LNCaP clone FGC (cell line): ENCODE measurements at regions not wholly inside any gene's neighbourhood (a gene's known extent, or its start where the extent isn't known, plus 50 kb on each side); places are given as distances from the start of the nearest gene placed in this dataset.

Experiments used
- DNase-seq: peaks from one replicate; pipeline ENCODE4 v3.0.0-alpha.2; 2011; ENCODE audit warnings: low read depth
- H3K4me3 ChIP-seq: 2 replicates; pipeline ENCODE4 v1.5.1; 2011; ENCODE audit warnings: mild to moderate bottlenecking, low read depth, low read length, control low read depth
- CTCF ChIP-seq: IDR thresholded peaks from 2 replicates; pipeline ENCODE4 v1.5.1; 2012; ENCODE audit warnings: mild to moderate bottlenecking; ENCODE audit not compliant: control insufficient read depth, insufficient read depth; ENCODE audit errors: extremely low read depth

DNA sequence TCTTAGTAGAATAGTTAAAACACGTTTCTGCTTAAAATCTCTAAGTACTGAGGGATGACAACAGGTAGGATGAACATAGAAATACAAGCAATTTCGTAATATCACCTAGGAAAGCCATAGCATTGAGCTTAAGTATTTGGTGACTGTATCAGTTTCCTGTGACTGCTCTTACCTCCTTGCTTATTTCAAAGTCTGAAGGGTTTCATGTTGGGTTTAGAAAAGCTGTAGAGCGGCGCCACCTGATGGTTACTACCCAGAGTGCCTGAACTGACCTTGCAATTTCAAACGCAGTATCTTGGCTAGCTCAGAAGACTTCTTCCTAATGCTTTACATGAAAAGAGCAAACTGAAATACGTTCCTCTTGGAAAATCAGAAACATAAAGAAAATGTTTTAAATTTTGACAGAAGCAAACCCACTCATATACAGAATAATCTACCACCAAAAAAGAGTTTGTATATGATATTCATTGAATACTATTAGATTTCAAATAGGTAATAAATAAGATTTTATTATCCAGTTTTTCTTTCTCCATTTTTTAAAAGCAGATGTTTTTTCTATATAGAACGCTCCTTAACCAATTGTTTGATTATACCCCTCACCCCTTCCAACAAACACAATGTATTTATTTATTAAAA is 82.3 kb upstream of the RIPOR2 start:
- TF ChIP-seq CTCF: peak; percentile 53
- no peak for DNase-seq
- no peak overlapping the region for H3K4me3 ChIP-seq

- no peak for TF ChIP-seq CTCF
- no peak for DNase-seq
- H3K4me3 ChIP-seq: no peak overlapping the region
Measured at GRCh38 chr6:25018568-25018954, 82.8 kb upstream of the RIPOR2 start.

- DNase-seq: no peak
- TF ChIP-seq CTCF: no peak
- H3K4me3 ChIP-seq: no peak overlapping the region
Measured at GRCh38 chr6:25022140-25022553, 86.4 kb upstream of the RIPOR2 start.

GRCh38 chr6:25023781-25024180 is 88.0 kb upstream of the RIPOR2 start:
- no peak for DNase-seq
- no peak for TF ChIP-seq CTCF

DNA sequence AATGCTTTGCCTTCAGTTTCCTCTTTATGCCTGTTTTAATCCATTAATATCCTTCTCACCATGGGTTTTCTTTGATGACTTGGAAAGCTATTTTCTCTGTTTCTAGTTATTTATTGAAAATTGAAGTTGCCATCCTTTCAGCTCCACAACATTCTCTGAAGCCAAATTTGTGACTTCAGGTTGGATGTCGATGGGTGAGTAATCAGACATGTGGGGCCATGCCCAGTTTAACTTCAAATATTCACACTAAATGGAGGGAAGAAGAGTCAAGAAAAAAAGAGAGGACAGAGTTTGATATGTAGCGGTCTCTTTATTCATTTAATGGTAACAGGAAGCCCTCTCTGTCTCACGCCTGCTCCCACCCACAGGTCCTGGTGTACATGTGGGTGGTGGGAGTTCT is 89.1 kb upstream of the RIPOR2 start:
- TF ChIP-seq CTCF: no peak
- H3K4me3 ChIP-seq: no peak overlapping the region
- DNase-seq: no peak

More at GRCh38 chr6:25023781-25024180, 88.0 kb upstream of the RIPOR2 start:
- H3K4me3 ChIP-seq: no peak overlapping the region

DNA sequence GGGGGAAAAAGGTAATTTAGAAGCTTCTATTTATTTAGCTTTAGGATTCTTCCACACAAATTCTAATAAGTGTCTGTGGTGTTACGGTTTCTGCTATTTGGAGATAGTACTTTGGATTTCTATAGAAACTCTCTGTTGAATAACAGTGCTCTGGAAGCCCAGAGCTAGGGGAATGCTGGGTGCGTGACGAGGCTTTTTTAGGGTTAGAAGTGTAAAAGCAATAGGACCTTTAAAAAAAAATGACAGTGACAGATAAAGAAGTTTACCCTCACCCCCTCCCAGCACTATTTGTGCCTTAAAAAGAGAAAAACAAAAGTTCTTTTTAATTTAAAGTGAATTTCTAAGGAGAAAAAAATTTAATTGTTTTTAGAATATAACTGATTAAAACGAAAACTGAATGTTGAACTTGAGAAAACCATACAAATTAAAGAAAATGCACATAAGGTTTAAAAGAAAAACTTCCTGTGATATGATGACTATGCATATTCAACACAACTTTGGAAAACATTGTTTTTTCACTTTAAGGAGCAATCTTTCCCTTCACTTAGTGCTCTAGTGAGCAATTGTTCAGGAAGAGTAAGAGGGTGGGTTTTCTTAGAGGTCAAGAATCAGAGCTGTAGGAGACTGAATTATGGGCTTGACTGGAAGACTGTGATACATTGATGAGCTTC is 89.6 kb upstream of the RIPOR2 start:
- DNase-seq: no peak
- no peak for TF ChIP-seq CTCF
- H3K4me3 ChIP-seq: no peak overlapping the region

- DNase-seq: no peak
- TF ChIP-seq CTCF: no peak
- no peak overlapping the region for H3K4me3 ChIP-seq
Measured at GRCh38 chr6:25025919-25026301, 90.2 kb upstream of the RIPOR2 start.
